H9 (cell line): ENCODE measurements at regions not wholly inside any gene's neighbourhood (a gene's known extent, or its start where the extent isn't known, plus 50 kb on each side); places are given as distances from the start of the nearest gene placed in this dataset.

Source experiments
- DNase-seq: peaks from one replicate; pipeline ENCODE4 v3.0.0-alpha.2; 2017
- H2AFZ ChIP-seq: one replicate; pipeline ENCODE4 v1.6.1; 2013; ENCODE audit warnings: mild to moderate bottlenecking, low read length, control low read depth, moderate library complexity
- H2AK5ac ChIP-seq: 2 replicates; pipeline ENCODE4 v1.6.1; 2013; ENCODE audit warnings: low read length, control low read depth, mixed read lengths; ENCODE audit not compliant: insufficient read length
- H2BK120ac ChIP-seq: one replicate; pipeline ENCODE4 v1.6.1; 2013; ENCODE audit warnings: low read depth, mild to moderate bottlenecking, low read length, control low read depth, inconsistent platforms; ENCODE audit not compliant: poor library complexity, severe bottlenecking
- H2BK12ac ChIP-seq: 2 replicates; pipeline ENCODE4 v1.6.1; 2013; ENCODE audit warnings: low read length, control low read depth, mixed read lengths, low read depth; ENCODE audit not compliant: insufficient read length
- H2BK15ac ChIP-seq: 2 replicates; pipeline ENCODE4 v1.6.1; 2013; ENCODE audit warnings: low read depth, low read length, control low read depth
- H2BK20ac ChIP-seq: one replicate; pipeline ENCODE4 v1.6.1; 2013; ENCODE audit warnings: low read depth, mild to moderate bottlenecking, low read length, control low read depth, inconsistent platforms; ENCODE audit not compliant: poor library complexity, severe bottlenecking
- H2BK5ac ChIP-seq: 2 replicates; pipeline ENCODE4 v1.6.1; 2013; ENCODE audit warnings: low read length, control low read depth, mixed read lengths; ENCODE audit not compliant: insufficient read length
- H3K14ac ChIP-seq: 2 replicates; pipeline ENCODE4 v1.6.1; 2013; ENCODE audit warnings: low read length, control low read depth; ENCODE audit not compliant: insufficient read depth
- H3K18ac ChIP-seq: 2 replicates; pipeline ENCODE4 v1.6.1; 2013; ENCODE audit warnings: low read depth, mild to moderate bottlenecking, mixed read lengths, low read length, control low read depth; ENCODE audit not compliant: insufficient read length
- H3K23ac ChIP-seq: 2 replicates; pipeline ENCODE4 v1.6.1; 2013; ENCODE audit warnings: low read length, control low read depth, mixed read lengths, low read depth; ENCODE audit not compliant: insufficient read length
- H3K23me2 ChIP-seq: 2 replicates; pipeline ENCODE4 v1.6.1; 2013; ENCODE audit warnings: low read depth, mild to moderate bottlenecking, mixed read lengths, low read length, control low read depth; ENCODE audit not compliant: insufficient read length, poor library complexity, severe bottlenecking
- H3K27ac ChIP-seq: 2 replicates; pipeline ENCODE4 v1.5.1; 2013; ENCODE audit warnings: low read length, control low read depth, mixed read lengths, low read depth; ENCODE audit not compliant: insufficient read length
- H3K27me3 ChIP-seq: 2 replicates; pipeline ENCODE4 v1.6.1; 2013; ENCODE audit warnings: low read length, control low read depth, inconsistent platforms; ENCODE audit not compliant: insufficient read depth
- H3K4ac ChIP-seq: 2 replicates; pipeline ENCODE4 v1.6.1; 2013; ENCODE audit warnings: low read depth, mild to moderate bottlenecking, control low read depth, inconsistent platforms, low read length, moderate library complexity
- H3K4me1 ChIP-seq: 2 replicates; pipeline ENCODE4 v1.6.1; 2013; ENCODE audit warnings: low read length, control low read depth, inconsistent platforms; ENCODE audit not compliant: insufficient read depth
- H3K4me2 ChIP-seq: 2 replicates; pipeline ENCODE4 v1.6.1; 2013; ENCODE audit warnings: low read length, control low read depth, mixed read lengths; ENCODE audit not compliant: insufficient read length, insufficient read depth
- H3K56ac ChIP-seq: 2 replicates; pipeline ENCODE4 v1.6.1; 2013; ENCODE audit warnings: low read depth, mild to moderate bottlenecking, mixed read lengths, low read length, control low read depth; ENCODE audit not compliant: insufficient read length
- H3K79me1 ChIP-seq: 2 replicates; pipeline ENCODE4 v1.6.1; 2013; ENCODE audit warnings: low read depth, mild to moderate bottlenecking, moderate library complexity, low read length, control low read depth, inconsistent platforms; ENCODE audit not compliant: insufficient read depth, poor library complexity, severe bottlenecking
- H3K79me2 ChIP-seq: 2 replicates; pipeline ENCODE4 v1.6.1; 2013; ENCODE audit warnings: low read length, control low read depth, inconsistent platforms; ENCODE audit not compliant: insufficient read depth
- H3K9ac ChIP-seq: 2 replicates; pipeline ENCODE4 v1.6.1; 2013; ENCODE audit warnings: low read length, control low read depth, mixed read lengths; ENCODE audit not compliant: insufficient read length; ENCODE audit errors: extremely low read depth
- H3K9me3 ChIP-seq: one replicate; pipeline ENCODE4 v1.6.1; 2013; ENCODE audit warnings: low read depth, low read length, inconsistent platforms; ENCODE audit not compliant: control insufficient read depth
- H3T11ph ChIP-seq: one replicate; pipeline ENCODE4 v1.6.1; 2013; ENCODE audit warnings: mild to moderate bottlenecking, low read length, control low read depth, inconsistent platforms
- H4K20me1 ChIP-seq: one replicate; pipeline ENCODE4 v1.6.1; 2013; ENCODE audit not compliant: control insufficient read depth, insufficient read length, insufficient read depth
- H4K5ac ChIP-seq: 2 replicates; pipeline ENCODE4 v1.6.1; 2013; ENCODE audit warnings: low read depth, mild to moderate bottlenecking, mixed read lengths, low read length, control low read depth; ENCODE audit not compliant: insufficient read length
- H4K8ac ChIP-seq: replicated peaks from 2 replicates; pipeline ENCODE4 v1.6.1; 2013; ENCODE audit warnings: low read length, control low read depth, mixed read lengths, low read depth; ENCODE audit not compliant: insufficient read length
- H4K91ac ChIP-seq: 2 replicates; pipeline ENCODE4 v1.6.1; 2013; ENCODE audit warnings: low read depth, mild to moderate bottlenecking, moderate library complexity, mixed read lengths, low read length, control low read depth; ENCODE audit not compliant: insufficient read length
- H3K27ac Mint-ChIP-seq, 3 experiments: 2 replicates in 2 of 3; 3 replicates in 1 of 3; pipeline ENCODE4 v1.8.0; 2020 to 2021; ENCODE audit warnings: mixed read lengths in 3 of 3, mild to moderate bottlenecking in 1 of 3, moderate library complexity in 1 of 3
- H3K27me3 Mint-ChIP-seq: 2 replicates; pipeline ENCODE4 v1.8.0; 2021; ENCODE audit warnings: low read depth, mild to moderate bottlenecking, moderate library complexity, mixed read lengths
- H3K36me3 Mint-ChIP-seq, 3 experiments: 2 replicates in 2 of 3; 3 replicates in 1 of 3; pipeline ENCODE4 v1.8.0; 2020 to 2021; ENCODE audit warnings: low read depth in 3 of 3, mixed read lengths in 3 of 3; ENCODE audit not compliant: insufficient read depth in 1 of 3
- H3K4me1 Mint-ChIP-seq, 2 experiments: 2 replicates each; pipeline ENCODE4 v1.8.0; 2020; ENCODE audit warnings: mixed read lengths in 2 of 2
- H3K4me3 Mint-ChIP-seq, 2 experiments: 2 replicates in 1 of 2; 3 replicates in 1 of 2; pipeline ENCODE4 v1.8.0; 2020 to 2021; ENCODE audit warnings: mild to moderate bottlenecking in 2 of 2, mixed read lengths in 2 of 2, moderate library complexity in 1 of 2
- H3K9me3 Mint-ChIP-seq, 2 experiments: 2 replicates in 1 of 2; 3 replicates in 1 of 2; pipeline ENCODE4 v1.8.0; 2020; ENCODE audit warnings: mild to moderate bottlenecking in 2 of 2, mixed read lengths in 2 of 2, moderate library complexity in 1 of 2
- WGBS: extraction: QIAGEN DNeasy Blood & Tissue Kit; methylation state at CpG from one replicate; pipeline ENCODE4 v1.1.7; 2013; ENCODE audit warnings: missing lambda C conversion rate, low lambda C conversion rate, mixed read lengths; ENCODE audit not compliant: insufficient read length; ENCODE audit errors: extremely low coverage; 5-methylcytosine and 5-hydroxymethylcytosine counted together
- TF ChIP-seq, protein P1 (sequence below): fragments of 200-600 bp; sonication (generic); conservative IDR thresholded peaks from 3 replicates; pipeline ENCODE4 v1.8.0; 2021; ENCODE audit warnings: antibody characterized with exemption, mild to moderate bottlenecking

GRCh38 chr21:21955204-21955603 is 957.0 kb downstream of the NCAM2 start:
- no peak overlapping the region for H4K91ac ChIP-seq
- no peak overlapping the region for H2BK15ac ChIP-seq
- DNase-seq, result no peak
- H3K27me3 Mint-ChIP-seq, result no peaks in the 10 kb centered on the region; the same call in 1 of the 2 replicates
- H3K4me1 ChIP-seq, result no peaks in the 10 kb centered on the region
- H3K23ac ChIP-seq, result no peak overlapping the region
- no peaks in the 10 kb centered on the region for H3K23me2 ChIP-seq
- H3K4ac ChIP-seq, result no peak overlapping the region
- H3K4me3 Mint-ChIP-seq, result no peak overlapping the region
- H3K4me2 ChIP-seq, result no peak overlapping the region
- no peak overlapping the region for H3K14ac ChIP-seq
- no peak overlapping the region for H4K8ac ChIP-seq
- peaks cover 0 to 2% of the 10 kb centered on the region in 2 experiments; a peak in 2 of 5 replicates for H3K9me3 Mint-ChIP-seq
- no CpG with 5 or more reads among the region's 3 CpGs for WGBS
- no peaks in the 10 kb centered on the region for H3K79me1 ChIP-seq
- no peaks in the 10 kb centered on the region for H3K4me1 Mint-ChIP-seq
- H2BK5ac ChIP-seq, result no peak overlapping the region
- H2AFZ ChIP-seq, result no peak overlapping the region
- no peak overlapping the region for H3K27ac Mint-ChIP-seq
- H4K5ac ChIP-seq, result no peak overlapping the region
- no peaks in the 10 kb centered on the region for H3K79me2 ChIP-seq
- TF ChIP-seq, protein P1, sequence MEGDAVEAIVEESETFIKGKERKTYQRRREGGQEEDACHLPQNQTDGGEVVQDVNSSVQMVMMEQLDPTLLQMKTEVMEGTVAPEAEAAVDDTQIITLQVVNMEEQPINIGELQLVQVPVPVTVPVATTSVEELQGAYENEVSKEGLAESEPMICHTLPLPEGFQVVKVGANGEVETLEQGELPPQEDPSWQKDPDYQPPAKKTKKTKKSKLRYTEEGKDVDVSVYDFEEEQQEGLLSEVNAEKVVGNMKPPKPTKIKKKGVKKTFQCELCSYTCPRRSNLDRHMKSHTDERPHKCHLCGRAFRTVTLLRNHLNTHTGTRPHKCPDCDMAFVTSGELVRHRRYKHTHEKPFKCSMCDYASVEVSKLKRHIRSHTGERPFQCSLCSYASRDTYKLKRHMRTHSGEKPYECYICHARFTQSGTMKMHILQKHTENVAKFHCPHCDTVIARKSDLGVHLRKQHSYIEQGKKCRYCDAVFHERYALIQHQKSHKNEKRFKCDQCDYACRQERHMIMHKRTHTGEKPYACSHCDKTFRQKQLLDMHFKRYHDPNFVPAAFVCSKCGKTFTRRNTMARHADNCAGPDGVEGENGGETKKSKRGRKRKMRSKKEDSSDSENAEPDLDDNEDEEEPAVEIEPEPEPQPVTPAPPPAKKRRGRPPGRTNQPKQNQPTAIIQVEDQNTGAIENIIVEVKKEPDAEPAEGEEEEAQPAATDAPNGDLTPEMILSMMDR, result no peak
- H3K9me3 ChIP-seq, result no peaks in the 10 kb centered on the region
- H3K27ac ChIP-seq, result no peak overlapping the region
- no peaks in the 10 kb centered on the region for H3K27me3 ChIP-seq
- H2BK20ac ChIP-seq, result no peak overlapping the region
- H2BK12ac ChIP-seq, result no peak overlapping the region
- no peak overlapping the region for H2AK5ac ChIP-seq
- H2BK120ac ChIP-seq, result no peak overlapping the region
- H3K18ac ChIP-seq, result no peak overlapping the region
- H3K56ac ChIP-seq, result no peak overlapping the region
- no peaks in the 10 kb centered on the region for H4K20me1 ChIP-seq
- no peaks in the 10 kb centered on the region for H3K36me3 Mint-ChIP-seq
- H3K9ac ChIP-seq, result no peak overlapping the region
- H3T11ph ChIP-seq, result no peak overlapping the region
